HS-5 (cell line): ENCODE measurements at regions not wholly inside any gene's neighbourhood (a gene's known extent, or its start where the extent isn't known, plus 50 kb on each side); places are given as distances from the start of the nearest gene placed in this dataset.

Source experiments
- DNase-seq: peaks from one replicate; pipeline ENCODE4 v3.0.0-alpha.2; 2012; ENCODE audit warnings: low read depth

- DNase-seq, result peak; percentile 65
These were observed 97.4 kb upstream of the LHCGR start for GRCh38 chr2:48852938-48853337.

DNA sequence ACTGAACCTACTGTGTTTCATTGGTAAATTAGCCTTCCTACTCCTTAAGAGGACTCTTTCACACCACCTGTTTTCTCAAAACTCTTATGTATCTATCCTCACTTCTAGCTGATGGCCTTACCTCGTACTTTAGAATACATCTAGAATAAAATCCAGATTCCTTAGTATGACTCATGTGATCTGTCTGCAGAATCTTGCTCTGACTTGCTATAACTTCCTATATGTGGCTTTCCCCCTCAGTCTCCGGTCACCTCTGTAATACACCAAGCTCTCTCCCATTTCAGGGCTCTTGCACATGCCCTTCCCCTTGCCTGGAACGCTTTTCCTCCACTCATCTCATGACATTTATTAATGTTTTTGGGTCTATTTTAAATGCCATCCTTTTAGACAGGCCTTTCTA lies 95.6 kb upstream of the LHCGR start:
- no peak for DNase-seq

DNA sequence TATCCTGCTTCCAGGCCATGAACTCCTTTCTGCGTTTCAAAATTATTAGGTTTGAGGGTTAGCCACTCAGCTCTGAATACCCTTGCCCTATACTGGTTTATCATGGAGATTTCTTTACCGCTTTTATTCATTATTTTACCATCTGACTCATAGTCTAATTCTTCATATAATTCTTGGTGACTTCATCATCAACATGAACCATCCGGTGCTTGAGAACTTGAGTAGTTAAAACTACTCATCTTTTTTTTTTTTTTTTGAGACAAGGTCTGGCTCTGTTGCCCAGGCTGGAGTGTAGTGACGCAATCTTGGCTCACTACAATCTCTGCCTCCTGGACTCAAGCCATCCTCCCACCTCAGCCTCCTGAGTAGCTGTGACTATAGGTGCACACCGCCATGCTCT lies 94.2 kb upstream of the LHCGR start:
- DNase-seq, result peak; percentile 63

GRCh38 chr2:48845684-48846083 lies 90.2 kb upstream of the LHCGR start:
- no peak for DNase-seq

DNA sequence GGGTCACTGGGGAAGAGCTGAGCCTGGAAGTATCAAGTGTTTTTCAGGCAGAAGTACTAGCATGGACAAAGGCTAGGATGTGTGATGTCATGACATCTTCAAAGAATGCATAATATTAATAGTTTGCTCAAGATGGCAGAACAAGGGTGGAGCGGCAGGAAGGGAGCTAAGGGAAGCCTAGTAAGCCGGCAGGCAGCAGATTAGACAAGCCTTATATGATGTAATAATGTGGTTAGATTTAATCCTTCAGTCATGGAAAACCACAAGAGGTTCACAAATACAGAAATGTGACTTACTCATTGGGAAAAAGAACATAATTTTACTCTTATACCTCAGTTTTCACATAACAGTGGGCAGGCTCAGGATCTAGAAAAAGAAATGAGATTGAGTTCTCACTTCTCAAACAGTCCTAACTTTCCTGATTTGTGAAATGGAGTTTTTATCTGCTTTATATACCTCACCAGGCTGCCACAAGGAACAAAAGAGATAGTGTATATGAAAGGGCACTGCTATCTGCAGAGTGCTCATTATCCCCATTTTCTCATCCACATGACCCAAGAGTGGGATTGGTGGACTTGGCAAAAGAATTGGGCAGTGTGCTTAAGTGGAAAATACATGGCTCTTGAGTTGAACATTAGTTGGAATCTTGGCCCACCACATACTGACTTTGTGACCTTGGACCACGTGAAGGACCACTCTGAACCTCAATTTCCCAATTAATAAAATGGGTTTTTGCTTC lies 89.1 kb upstream of the LHCGR start:
- DNase-seq, result peak; percentile 56

GRCh38 chr2:48841126-48841525 lies 85.6 kb upstream of the LHCGR start:
- DNase-seq, result no peak

DNA sequence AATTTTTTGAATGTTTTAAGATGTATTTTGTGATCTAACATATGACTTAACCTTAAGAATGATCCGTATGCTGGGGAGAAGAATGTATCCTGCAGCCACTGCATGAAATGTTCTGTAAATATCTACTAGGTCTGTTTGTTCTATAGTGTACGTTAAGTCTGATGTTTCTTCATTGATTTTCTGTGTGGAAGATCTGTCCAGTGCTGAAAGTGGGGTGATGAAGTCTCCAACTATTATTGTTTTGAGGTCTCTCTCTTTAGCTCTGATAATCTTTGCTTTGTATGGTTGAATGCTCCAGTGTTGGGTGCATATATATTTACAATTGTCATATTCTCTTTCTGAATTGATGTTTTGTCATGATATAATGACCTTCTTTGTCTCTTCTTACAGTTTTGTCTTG lies 82.5 kb upstream of the LHCGR start:
- no peak for DNase-seq

DNA sequence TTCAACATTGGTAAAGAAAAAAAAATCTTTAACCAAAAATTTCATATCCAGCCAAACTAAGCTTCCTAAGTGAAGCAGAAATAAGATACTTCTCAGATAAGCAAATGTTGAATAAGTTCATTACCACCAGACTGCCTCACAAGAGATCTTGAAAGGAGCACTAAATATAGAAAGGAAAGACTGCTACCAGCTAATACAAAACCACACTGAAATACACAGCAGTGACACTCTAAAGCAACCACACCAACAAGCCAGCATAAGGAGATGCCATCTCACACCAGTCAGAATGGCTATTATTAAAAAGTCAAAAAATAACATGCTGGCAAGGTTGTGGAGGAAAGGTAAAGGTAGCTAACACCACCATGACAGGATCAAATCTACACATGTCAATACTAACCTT lies 74.0 kb upstream of the LHCGR start:
- no peak for DNase-seq

- DNase-seq, result no peak
These were observed 73.5 kb upstream of the LHCGR start for GRCh38 chr2:48829036-48829435.

GRCh38 chr2:48826986-48827385 lies 71.5 kb upstream of the LHCGR start:
- DNase-seq, result no peak

DNA sequence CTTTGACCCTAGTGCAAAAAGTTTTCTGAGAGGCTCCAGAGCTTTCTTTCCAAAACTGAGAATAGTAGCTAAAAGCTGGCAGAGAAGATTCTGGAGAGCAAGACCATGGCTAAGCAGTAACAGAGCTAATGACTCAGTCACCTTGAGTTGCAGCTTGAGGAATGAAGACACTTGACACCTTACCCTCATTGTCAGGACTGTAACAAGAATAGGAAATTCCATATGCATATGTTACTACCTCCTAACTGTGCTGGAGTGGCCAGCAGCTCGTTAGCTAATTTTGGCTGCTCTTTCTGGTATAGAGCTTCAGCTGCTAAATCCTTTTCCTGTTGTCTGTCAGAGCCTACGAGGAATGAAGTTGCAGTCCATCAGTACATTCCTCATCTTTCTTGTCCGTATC lies 68.6 kb upstream of the LHCGR start:
- DNase-seq, result no peak

DNA sequence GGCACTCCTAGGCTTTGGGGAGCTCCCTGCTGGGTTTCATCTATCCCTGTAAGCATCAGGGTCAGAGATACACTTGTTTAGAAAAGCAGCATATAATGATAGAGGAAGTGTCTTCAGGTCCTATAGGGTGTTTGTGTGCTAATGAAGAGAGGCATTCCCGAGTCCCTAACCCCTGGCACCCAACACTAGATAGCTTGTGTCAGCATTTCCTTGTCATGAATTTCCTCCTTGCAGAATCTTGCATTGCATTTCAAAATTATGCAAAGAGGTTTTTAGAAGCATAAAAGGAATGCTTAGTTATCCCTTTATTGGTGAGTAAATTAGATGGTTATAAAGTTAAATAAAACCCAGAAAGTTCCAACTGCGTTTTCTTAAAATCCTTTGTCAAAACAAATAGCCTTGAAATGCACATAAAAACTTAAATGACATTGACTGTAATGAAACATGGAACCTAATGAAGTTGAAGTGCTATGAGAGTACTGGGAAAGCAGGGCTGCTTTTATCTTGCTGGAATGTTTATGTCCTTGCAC lies 63.7 kb upstream of the LHCGR start:
- no peak for DNase-seq

DNA sequence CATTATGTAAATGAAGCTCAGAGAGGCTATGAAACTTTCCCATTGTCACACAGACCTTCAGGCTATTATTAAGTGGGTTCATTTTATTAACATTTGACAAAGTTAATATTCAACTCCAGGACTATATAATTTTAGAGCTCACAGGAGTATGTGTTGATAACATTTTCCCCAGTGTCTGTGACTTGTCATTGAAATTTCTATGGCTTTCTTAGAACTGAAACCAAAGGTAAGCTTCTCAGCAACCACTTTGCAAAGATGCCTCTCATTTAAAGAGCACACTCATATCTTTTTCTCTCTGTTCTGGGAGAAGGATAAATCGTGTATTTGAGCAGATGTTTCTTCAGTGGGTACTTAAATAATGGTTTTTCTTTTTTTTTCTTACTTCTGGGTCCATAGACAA lies 61.8 kb upstream of the LHCGR start:
- DNase-seq, result no peak

- DNase-seq, result no peak
These were observed 56.9 kb upstream of the LHCGR start for GRCh38 chr2:48812416-48812815.

GRCh38 chr2:48808311-48808710 lies 52.8 kb upstream of the LHCGR start:
- no peak for DNase-seq
